ENCODE measurements at regions not wholly inside any gene's neighbourhood (a gene's known extent, or its start where the extent isn't known, plus 50 kb on each side); places are given as distances from the start of the nearest gene placed in this dataset.

- DNase-seq, result no peak
These were observed 233.5 kb upstream of the HDAC9 start for GRCh38 chr7:18262058-18262457.

DNA sequence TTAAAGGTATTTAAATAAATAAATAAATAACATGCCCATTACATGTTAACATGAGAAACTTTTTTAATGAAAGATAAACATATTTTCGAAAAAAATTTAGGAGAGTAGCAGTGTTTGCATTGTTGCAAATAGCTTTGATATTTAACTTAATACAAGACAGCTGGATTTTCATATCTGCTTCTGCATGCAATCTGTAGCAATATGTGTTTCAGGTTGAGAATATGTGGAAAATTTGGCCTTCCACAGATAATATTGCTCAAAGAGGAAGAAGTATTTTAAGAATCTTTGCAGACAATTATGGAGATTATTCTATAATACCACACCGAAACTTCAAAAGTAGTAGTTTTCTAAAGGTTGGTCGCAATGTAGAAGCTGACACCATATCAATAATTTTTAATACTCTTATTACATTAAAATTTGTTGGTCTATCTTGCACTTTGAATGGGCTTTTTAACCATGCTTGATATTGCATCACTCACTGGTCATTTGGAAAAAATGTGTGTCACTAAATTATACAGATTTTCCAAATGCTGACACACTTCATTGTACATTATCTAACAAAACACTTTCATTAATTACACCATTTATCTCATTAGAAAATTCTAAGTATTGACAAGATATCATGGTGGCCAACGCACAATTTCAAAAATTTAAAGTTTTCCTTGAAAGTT, 229.8 kb upstream of the HDAC9 start:
- no peak for DNase-seq

DNA sequence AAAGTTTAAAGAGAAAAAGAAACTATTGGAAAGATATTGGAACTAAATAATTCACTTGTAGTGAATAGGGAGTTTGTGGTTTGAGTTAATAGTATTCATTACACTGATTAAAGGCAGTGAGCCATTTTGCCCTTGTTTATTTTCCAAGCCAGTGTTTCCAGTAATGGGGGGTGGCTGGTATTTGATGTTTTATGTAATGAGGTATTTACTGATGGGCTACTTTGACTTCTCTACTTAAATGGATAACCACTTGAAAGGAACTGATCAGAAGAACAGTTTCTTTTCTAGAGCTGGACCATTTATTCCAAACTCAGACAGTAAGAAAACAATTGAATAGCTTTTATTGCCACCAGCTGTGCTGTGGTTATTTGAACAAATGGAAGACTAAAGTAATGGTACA, 227.0 kb upstream of the HDAC9 start:
- no peak for DNase-seq

DNA sequence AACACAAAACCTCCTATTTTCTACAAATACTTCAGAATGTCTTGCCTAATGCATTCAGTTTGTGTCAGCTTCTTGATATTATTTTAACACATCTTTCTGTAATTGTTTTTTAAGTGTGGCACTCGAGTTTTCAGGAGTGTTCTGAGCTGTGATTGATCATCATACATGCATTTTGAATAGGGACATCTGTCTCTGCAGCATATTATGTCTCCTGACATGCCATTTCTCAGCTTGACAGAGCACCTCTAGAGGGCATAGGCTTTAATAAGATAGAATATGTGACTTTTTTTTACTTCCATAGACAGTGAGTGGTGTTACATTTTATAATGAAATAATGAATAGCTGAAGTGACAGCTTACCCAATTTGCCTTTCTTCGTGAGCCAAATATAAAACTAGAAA, 219.2 kb upstream of the HDAC9 start:
- no peak for DNase-seq

DNA sequence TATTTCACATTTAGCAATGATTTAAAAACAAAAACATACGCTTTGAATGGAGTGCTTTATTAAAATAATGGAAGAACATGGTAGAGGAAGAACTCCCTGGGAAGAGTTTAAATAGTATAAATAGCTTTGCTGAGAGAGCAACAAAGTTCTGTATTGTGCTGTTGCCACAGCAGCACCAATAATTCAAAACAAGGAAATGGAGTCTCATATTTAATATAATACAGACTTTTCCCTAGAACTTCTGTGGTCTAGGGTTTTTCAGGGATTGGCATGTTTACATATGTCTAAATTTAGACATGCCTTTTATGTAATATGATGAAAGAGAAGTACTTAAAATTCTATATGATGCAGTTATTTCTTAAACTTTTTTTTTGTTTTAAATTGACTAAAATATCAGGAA, 217.2 kb upstream of the HDAC9 start:
- no peak for DNase-seq

DNA sequence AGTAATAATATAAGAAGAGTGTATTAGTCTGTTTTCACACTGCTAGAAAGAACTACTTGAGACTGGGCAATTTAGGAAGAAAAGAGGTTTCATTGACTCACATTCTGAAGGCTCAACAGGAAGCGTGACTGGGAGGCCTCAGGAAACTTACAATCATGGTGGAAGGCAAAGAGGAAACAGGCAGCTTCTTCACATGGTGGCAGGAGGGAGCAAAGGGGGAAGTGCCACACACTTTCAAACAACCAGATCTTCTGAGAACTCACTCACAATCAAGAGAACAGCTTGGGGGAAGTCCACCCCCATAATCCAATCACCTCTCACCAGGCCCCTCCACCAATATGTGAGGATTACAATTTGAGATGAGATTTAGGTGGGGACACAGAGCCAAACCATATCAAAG, 212.5 kb upstream of the HDAC9 start:
- DNase-seq, result no peak

- no peak for DNase-seq
These were observed 208.1 kb upstream of the HDAC9 start for GRCh38 chr7:18287482-18287881.

DNA sequence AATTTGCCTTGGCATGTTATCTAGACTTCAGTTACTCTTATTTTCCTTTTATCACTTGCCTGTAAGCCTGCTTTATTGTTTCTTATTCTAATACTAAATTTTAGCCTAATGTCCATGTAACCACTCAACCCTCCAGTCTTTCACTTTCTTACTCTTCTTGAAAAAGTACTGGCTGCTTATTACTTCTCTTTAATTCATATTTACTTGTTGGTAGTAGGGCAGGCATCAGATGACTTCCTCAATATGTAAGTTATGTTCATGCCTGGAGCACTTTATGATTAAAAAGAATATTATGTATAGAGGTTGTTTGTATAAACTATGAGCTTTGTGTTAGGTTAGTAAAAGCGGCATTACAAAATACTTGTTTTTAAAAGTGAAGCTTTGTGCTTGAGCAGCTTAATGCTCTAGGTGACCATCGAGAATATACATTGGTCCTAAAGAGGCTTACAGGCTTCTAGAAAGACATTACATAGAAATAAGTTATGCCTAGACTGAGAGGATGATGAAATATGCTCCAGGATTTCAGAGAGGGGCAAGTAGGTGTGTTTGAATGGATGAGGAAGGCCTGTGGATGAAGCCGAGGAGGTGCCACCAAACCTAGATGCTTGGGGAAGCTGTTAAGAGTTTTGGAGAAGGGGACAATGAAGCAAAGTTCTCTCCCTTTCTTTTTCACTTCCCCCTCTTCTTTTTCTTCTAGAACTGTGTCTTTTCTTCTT, 207.1 kb upstream of the HDAC9 start:
- DNase-seq, result no peak

DNA sequence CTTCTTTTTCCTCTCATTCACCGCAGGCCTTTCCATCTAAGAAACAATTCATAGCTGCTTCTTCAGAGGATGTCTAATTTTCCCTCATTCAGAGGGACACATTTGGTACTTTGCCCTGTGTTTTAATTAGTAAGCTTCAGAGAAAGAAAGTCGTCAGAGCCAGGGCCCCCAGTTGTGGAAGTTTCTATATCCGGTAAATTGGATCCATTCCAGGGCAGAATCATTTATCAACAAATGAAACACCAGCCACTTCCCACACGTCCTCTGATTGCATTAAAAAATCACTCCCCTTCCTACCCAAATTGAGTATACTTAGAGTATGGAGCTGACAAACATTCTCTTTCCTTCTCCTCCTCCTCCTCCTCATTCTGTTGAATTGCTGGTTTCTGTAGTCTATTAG, 205.8 kb upstream of the HDAC9 start:
- no peak for DNase-seq

DNA sequence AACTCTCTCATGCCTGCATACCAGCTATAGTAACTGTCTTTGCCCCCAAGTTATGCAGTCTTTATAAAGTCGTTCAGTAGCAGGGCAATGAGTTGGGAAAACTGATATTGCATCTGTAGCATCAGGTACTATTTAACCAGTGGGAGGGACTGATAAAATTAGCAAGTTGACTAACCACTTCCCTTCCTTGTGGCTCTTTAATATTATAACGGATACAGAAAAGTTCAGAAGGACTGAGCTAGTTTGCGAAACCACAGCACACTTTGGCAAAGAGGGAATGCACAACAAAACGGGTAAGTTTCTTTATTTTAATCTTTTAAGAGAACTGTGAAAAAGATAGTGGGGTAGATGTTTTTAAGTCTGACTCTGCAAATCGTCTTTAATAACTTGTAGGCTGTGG, 205.3 kb upstream of the HDAC9 start:
- DNase-seq, result no peak

GRCh38 chr7:18290865-18291264, 204.7 kb upstream of the HDAC9 start:
- DNase-seq, result no peak

- no peak for DNase-seq
These were observed 203.0 kb upstream of the HDAC9 start for GRCh38 chr7:18292584-18292983.

DNA sequence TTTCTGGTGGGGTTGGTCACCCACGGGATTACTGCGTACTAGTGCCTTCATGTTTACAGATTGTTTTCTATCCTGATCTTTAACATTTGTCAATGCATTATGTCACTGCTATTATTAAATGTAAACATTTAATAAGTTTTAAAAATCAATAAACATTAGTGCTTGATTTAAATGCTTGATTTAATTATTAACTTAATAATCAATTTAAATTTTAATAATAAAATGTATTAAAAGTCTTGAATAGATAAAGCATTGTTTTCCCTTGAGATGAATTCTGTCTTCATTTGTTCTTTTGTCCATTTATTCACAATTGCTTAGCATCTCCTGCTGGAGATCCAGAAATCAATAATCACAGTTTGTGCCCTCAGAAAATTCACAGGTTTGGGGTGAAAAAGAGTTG, 201.8 kb upstream of the HDAC9 start:
- no peak for DNase-seq

GRCh38 chr7:18294411-18294810, 201.1 kb upstream of the HDAC9 start:
- no peak for DNase-seq

GRCh38 chr7:18295781-18296423, 199.6 kb upstream of the HDAC9 start:
- no peak for DNase-seq

GRCh38 chr7:18302097-18302496, 193.5 kb upstream of the HDAC9 start:
- no peak for DNase-seq

GRCh38 chr7:18305866-18306265, 189.7 kb upstream of the HDAC9 start:
- DNase-seq, result no peak

DNA sequence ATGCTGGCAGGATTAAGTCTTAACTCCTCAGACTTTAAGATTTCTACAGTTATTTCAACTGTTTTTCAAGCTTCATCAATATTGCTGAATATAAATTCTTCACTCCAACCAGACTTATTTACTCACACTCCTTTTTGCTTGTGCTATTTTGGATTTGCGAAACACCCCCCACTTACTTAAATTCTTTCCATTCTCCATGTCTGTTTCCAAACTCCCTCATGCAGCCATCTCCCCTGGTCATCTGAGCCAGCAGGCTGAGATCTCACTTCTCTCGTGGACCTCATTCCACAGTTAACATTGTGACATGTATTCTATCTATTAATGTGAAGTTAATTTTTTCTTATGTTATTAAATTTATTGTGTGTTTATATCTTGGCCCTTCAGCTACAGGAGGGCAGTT, 188.9 kb upstream of the HDAC9 start:
- no peak for DNase-seq

DNA sequence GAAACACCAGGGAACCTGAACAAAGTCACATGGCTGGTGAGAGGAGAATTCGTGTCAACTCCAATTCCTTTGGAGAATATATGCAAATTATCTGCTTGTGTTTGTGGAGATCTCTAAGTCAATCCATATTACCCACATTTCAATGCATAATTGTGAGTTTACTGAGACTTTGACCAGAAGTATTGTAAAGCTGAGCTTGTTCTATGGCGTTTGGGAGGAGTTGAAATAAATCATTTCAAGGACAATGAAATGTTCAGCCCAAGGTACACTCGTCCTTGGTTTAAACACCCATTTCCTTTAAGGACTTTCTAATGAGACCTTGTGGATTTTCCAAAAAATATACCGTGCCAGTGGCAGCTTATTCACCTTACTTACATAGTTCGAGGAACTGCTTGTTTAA, 186.6 kb upstream of the HDAC9 start:
- DNase-seq, result no peak

- DNase-seq, result no peak
These were observed 183.1 kb upstream of the HDAC9 start for GRCh38 chr7:18312482-18312881.

GRCh38 chr7:18313965-18314364, 181.6 kb upstream of the HDAC9 start:
- DNase-seq, result no peak

DNA sequence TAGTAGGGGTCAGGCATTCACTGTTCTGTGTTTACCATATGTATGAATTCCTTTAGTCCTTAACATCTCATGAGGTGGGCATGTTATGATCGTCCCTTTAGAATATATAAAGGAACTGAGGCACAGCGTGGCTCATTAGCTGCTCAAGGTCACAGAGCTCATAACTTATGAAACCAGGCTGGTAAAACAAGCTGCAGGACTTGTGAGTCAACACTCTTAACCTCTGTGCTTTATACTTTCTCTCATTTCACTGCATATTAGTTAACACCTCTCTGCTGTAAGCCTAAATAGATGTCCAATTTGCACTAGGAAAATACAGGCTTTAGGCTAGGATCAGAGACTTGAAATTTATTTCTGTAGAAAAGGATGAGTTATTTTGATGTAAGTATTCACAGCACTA, 180.3 kb upstream of the HDAC9 start:
- no peak for DNase-seq

- no peak for DNase-seq
These were observed 177.6 kb upstream of the HDAC9 start for GRCh38 chr7:18317941-18318340.

- no peak for DNase-seq
These were observed 175.1 kb upstream of the HDAC9 start for GRCh38 chr7:18320422-18320821.
